ENCODE measurements at regions not wholly inside any gene's neighbourhood (a gene's known extent, or its start where the extent isn't known, plus 50 kb on each side); places are given as distances from the start of the nearest gene placed in this dataset.

GRCh38 chrX:63551856-63552255 is 200.7 kb upstream of the SPIN4 start:
- DNase-seq (ENCODE audit: low spot score) (no peak), ATAC-seq (no peak)
- Mint-ChIP-seq H3K4me1 (no peaks in the 10 kb centered on the region), H3K4me3 (no peak overlapping the region), H3K27ac (no peak overlapping the region), H3K27me3 (ENCODE audit: low read depth) (no peaks in the 10 kb centered on the region; the same call in 1 of the 2 replicates), H3K9me3 (peaks cover 26% of the 10 kb centered on the region), H3K36me3 (peaks cover 31% of the 10 kb centered on the region)
- TF ChIP-seq AR (CRISPR knock-in tag; IDR thresholded peaks at IDR 0.05) (no peak), ERG (CRISPR knock-in tag; IDR thresholded peaks at IDR 0.05) (no peak), E2F5 (CRISPR knock-in tag; IDR thresholded peaks at IDR 0.05) (no peak), FOXJ3 (CRISPR knock-in tag; IDR thresholded peaks at IDR 0.05; ENCODE audit: borderline replicate concordance) (no peak), SMAD4 (CRISPR knock-in tag; IDR thresholded peaks at IDR 0.05) (no peak), JAZF1 (CRISPR knock-in tag; IDR thresholded peaks at IDR 0.05) (no peak), USF2 (CRISPR knock-in tag; IDR thresholded peaks at IDR 0.05) (no peak), FOXP4 (CRISPR knock-in tag; IDR thresholded peaks at IDR 0.05) (no peak)
- ChIA-PET CTCF (no interaction called here), POLR2A (no interaction called here)

- H3K4me3 Mint-ChIP-seq, result no peak overlapping the region
- ATAC-seq (no peak), DNase-seq (ENCODE audit: low spot score) (no peak)
- no peaks in the 10 kb centered on the region for H3K27me3 Mint-ChIP-seq (ENCODE audit: low read depth)
- no peaks in the 10 kb centered on the region; the same call in 1 of the 2 replicates for H3K36me3 Mint-ChIP-seq
- CTCF ChIA-PET, result no interaction called here
- POLR2A ChIA-PET, result no interaction called here
- peaks cover 7% of the 10 kb centered on the region for H3K4me1 Mint-ChIP-seq
- peaks cover 16% of the 10 kb centered on the region for H3K9me3 Mint-ChIP-seq
- H3K27ac Mint-ChIP-seq, result no peak overlapping the region
- TF ChIP-seq ZNF138 (CRISPR knock-in tag; conservative IDR thresholded peaks at IDR 0.05), result no peak
- no peak for TF ChIP-seq USF1 (CRISPR knock-in tag; IDR thresholded peaks at IDR 0.05)
- no peak for TF ChIP-seq NFYB (CRISPR knock-in tag; conservative IDR thresholded peaks at IDR 0.05; ENCODE audit: low read depth)
- no peak for TF ChIP-seq ZBTB21 (CRISPR knock-in tag; IDR thresholded peaks at IDR 0.05; ENCODE audit: borderline replicate concordance)
- no peak for TF ChIP-seq E2F4 (CRISPR knock-in tag; IDR thresholded peaks at IDR 0.05; ENCODE audit: borderline replicate concordance, low read depth)
- no peak for TF ChIP-seq STAT6 (CRISPR knock-in tag; conservative IDR thresholded peaks at IDR 0.05; ENCODE audit: low read depth)
- no peak for TF ChIP-seq SP1 (CRISPR knock-in tag; conservative IDR thresholded peaks at IDR 0.05)
- TF ChIP-seq CBFB (CRISPR knock-in tag; IDR thresholded peaks at IDR 0.05; ENCODE audit: low read depth), result no peak
- no peak for TF ChIP-seq ZNF232 (CRISPR knock-in tag; IDR thresholded peaks at IDR 0.05)
- TF ChIP-seq CREM (CRISPR knock-in tag; IDR thresholded peaks at IDR 0.05), result no peak
- TF ChIP-seq ZNF263 (CRISPR knock-in tag; IDR thresholded peaks at IDR 0.05; ENCODE audit: low read depth), result no peak
Measured at GRCh38 chrX:63530654-63531053, 179.5 kb upstream of the SPIN4 start.

Data from WTC11 (cell line).